DLD1 (cell line): ENCODE measurements at regions not wholly inside any gene's neighbourhood (a gene's known extent, or its start where the extent isn't known, plus 50 kb on each side); places are given as distances from the start of the nearest gene placed in this dataset.
"Not testable (repeated sequence)": the region's sequence is repeated elsewhere in the genome, so short reads cannot be mapped to it uniquely, and the experiment has no call there.

Source experiments
- in situ Hi-C: cut with HindIII; loops from 2 replicates; pipeline ENCODE4 v1.10.0; 2017; ENCODE audit warnings: low sequenced_read_pairs

DNA sequence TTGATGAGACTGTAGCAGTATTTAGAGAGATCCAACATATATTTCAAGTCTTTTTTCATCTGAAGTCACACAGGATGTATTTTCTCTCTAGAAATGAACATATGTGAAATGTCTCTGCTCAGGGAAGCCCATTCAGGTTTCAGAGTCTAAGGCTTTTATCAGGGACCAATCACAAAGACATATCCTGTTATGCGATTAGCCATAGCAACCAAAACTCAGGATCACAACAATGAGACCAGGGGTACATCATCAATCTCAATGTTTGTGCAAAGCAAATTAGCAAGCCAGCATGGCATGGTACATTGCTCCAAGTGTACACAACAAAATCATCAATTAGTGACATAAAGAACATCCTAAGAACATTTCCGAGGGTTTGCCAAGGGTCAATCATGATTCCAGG lies 99.2 kb upstream of the AMN1 start:
- in situ Hi-C loops = no loop called here

DNA sequence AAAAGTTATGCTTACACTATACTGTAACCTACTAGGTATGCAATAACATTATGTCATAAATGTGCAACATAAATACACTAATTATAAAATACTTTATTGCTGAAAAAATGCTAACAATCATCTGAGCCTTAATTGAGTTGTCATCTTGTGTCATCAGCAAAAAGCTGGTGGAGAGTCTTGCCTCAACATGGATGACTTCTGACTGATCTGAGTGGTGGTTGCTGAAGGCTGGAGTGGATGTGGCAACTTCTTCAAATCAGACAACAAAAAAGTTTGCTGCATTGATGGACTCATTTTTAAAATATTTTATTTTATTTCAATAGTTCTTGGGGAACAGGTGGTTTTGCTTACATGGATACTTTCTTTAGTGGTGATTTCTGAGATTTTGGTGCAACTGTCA lies 93.9 kb upstream of the AMN1 start:
- in situ Hi-C loops = no loop called here

DNA sequence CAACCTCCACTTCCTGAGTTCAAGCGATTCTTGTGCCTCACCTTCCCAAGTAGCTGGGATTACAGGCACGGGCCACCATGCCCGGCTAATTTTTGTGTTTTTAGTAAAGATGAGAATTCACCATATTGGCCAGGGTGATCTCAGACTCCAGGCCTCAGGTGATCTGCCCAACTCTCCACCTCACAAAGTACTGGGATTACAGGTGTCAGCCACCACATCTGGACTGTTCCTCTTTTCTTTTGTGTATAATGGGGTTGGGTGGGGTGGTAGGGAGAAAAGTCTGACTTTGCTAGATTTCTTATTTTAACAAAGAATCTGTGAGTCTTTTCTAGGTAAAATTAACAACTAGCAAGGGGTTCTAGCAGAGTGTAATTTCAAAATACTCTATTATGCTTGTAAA lies 92.7 kb upstream of the AMN1 start:
- in situ Hi-C loops = no loop called here

DNA sequence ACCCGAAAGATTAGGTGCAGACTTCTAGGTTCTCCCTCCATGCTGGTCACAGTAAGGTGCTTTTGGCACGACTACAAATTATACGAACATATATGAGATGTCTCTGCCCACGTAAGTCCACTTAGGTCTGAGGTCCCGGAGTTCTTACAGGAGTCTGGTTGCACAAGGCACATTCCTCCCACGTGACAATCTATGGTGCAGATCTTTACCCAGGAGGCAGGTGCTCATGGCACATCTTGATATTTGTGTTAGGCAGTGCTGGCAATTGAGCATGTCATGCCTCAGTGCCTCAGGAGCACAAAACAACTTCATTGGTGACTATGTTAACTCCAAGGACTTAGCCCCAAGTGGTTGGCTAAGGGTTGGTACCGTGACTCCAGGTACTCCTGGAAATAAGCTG lies 92.0 kb upstream of the AMN1 start:
- in situ Hi-C loops = no loop called here

DNA sequence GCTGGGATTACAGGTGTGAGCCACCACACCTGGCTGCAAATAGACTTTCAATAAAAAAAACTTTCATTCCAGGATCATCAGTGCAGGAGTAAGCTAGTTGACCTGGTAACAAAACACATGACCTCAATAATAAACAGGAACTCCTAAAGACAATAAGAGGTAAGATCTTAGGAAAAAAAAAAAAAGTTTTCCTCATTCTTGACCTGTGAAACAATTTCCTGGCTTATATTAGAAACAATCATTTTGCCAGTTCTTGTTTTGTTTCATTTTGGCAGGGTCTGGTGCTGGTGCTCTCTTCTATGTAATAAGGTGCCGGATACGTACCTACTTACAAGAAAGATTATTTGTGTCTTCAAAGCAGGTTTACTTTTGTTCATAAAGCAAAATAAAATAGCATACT lies 90.6 kb upstream of the AMN1 start:
- in situ Hi-C loops = no loop called here

DNA sequence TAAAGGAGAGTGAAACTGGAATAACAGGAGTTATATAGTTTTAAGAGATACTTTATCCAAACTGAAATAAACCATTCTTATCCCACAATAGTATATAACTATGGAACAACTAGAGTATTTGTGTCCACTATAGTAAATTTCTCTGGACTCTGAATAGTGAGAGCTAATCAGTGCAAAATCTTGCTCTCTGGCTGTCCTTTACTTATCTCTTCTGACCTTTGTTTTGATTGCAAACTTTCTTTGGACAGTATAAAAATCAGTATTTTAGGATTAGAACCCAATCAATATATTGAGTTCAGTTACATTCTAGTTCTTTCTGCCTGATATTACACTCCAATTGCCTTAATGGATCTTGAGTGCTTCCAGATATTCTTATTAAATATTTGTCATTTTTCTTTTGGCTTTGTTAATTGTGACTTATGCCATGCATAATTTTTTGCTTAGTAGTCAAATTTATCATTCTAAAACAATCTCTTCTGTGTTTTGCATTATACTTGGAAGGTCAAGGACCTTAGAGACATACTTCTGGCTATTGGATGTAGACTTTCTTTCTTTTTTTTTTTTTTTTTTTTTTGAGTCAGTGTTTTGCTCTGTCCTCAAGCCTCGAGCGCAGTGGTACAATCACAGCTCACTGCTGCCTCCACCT lies 89.9 kb upstream of the AMN1 start:
- in situ Hi-C loops = no loop called here

DNA sequence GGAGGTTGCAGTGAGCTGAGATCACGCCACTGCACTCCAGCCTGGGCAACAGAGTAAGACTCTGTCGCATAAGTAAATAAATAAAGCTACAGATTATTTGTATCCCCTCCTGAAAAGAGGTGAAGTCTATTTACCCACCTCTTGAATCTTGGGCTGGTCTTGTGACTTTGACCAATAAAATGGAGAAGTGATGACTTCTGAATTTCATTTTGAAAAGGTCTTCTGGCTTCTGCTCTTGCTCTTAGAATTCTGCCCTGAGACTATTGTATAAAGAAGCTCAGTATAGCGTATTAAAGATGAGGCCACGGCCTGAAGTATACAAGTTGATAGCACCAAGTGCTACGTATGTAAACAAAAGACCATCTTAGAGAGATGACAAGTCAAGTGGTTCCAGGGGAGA lies 88.3 kb upstream of the AMN1 start:
- in situ Hi-C loops = no loop called here

DNA sequence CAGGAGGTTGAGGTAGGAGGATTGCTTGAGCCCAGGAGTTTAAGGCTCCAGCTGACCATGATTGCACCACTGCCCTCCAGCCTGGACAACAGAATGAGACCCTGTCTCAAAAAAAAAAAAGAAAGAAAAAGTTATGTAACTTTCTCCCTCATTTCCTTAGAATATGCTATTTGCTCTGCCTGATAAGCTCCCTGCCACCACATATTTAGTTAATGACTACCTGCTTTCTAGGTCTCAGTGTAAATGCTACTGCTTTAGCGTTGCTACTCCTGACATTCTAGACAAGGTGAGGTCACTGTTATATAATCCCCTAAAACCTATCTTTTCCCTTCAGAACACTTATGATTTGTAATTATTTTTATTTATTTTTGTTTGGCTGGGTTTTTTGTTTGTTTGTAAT lies 86.3 kb upstream of the AMN1 start:
- in situ Hi-C loops = no loop called here

DNA sequence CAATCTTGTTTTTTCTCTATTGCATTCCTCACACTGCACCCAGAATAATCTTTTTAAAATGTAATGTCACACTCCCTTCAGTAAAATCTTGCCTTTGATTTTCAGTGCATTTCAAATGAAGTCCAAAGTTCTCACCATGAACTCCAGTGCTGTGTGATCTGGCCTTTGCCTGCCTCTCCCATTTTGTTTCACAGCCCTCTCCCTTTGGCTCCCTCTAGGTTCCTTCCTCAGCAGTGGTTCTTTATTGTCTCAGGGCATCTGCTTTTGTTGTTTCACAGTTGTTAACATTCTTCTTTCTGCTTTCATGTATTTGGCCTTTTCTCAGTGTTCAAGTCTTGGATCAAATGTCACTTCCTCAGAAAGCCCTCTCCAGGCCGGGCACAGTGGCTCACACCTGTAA lies 84.5 kb upstream of the AMN1 start:
- in situ Hi-C loops = no loop called here

DNA sequence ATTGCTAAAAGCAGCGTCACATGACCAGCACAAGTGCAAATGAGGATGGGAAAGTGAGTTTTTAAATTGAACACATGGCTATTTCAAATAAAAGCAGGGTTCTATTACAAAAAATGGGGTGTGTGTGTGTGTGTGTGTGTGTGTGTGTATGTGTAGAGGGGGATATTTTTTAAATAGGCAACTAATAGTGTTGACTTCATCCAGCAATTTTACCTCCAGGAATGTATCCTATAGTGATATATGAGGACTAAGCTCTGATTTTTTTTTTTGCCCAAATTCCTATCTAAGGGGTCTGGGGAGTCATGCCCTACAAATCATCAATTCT lies 78.9 kb upstream of the AMN1 start:
- in situ Hi-C loops = no loop called here

DNA sequence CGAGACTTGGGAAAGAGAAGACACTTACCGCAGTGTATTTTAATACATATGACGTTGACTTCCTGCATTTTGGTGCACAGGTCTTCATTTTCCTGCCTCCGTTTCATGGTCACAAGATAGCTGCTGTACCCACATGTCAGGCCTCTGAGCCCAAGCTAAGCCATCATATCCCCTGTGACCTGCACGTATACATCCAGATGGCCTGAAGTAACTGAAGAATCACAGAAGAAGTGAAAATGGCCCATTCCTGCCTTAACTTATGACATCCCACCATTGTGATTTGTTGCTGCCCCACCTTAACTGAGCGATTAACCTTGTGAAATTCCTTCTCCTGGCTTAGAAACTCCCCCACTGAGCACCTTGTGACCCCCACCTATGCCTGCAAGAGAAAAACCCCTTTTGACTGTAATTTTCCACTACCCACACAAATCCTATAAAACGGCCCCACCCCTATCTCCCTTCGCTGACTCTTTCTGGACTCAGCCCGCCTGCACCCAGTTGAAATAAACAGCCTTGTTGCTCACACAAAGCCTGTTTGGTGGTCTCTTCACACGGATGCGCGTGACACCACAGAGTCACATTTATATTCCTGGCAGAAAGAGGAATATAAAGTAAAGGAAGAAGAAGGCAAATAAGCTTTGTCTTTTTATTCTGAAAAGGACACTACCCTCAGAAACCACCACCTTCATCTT lies 78.4 kb upstream of the AMN1 start:
- in situ Hi-C loops = not testable (repeated sequence)

DNA sequence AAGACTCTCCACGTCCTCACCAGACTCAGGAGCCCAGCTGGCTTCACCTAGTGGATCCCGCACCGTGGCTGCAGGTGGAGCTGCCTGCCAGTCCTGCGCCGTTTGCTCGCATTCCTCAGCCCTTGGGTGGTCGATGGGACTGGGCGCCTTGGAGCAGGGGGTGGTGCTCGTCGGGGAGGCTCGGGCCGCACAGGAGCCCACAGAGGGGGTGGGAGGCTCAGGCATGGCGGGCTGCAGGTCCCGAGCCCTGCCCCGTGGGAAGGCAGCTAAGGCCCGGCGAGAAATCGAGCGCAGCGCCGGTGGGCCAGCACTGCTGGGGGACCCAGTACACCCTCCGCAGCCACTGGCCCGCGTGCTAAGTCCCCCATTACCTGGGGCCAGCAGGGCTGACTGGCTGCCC lies 76.9 kb upstream of the AMN1 start:
- in situ Hi-C loops = not testable (repeated sequence)

DNA sequence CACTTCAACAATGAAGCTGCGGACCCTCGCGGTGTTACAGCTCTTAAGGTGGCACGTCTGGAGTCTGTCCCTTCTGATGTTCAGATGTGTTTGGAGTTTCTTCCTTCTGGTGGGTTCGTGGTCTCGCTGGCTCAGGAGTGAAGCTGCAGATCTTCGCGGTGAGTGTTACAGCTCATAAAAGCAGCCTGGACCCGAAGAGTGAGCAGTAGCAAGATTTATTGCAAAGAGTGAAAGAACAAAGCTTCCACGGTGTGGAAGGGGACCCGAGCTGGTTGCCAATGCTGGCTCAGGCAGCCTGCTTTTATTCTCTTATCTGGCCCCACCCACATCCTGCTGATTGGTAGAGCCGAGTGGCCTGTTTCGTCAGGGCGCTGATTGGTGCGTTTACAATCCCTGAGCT lies 75.9 kb upstream of the AMN1 start:
- in situ Hi-C loops = not testable (repeated sequence)

DNA sequence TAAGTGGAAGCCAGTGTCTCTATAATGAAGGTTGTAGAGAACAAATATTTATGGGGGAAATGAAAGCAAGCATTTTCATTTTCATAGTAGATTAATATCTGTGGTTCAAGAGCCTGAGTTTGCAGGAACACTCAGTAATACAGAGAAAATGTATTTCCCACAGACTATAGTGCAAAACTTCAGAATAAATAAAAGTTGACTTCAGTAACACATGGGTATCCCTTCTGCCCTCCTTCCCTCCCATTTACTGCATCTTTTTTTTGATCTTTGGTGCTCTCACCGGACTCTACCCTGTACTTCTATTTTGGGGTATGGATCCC lies 75.3 kb upstream of the AMN1 start:
- in situ Hi-C loops = no loop called here

DNA sequence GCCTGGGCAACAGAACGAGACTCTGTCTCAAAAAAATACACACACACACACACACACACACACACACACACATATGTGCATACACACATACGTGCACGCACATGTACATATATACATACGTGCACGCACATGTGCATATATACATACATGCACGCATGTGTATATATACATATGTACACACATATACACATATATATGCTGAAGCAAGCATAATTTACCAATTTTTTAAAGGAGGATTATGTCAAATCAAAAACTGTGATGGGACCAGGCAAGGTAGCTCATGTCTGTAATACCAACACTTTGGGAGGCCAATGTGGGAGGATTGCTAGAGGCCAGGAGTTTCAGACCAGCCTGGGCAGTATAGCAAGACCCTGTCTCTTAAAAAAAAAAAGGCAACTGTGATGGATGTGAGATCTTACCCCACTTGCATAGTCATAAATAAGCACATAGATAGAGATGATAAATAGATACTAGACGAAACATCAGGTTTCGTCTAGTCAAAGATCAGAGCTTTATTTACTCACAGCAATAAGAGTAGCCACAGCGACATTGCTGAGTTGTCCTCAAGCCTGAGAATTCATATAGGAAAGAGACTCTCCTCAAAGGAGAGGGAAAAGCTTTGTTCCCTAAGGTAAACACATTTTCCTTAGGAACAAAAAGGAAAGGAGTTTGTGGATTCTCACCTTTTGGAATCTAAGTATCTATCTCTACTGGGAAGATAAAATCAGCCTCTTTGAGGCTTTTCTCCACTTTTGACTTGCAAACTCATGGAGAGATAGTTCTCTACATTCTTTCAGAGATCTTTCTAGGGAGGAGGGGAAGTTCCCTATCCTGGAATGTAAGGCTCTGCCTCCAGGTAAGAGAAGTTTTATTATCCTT lies 74.7 kb upstream of the AMN1 start:
- in situ Hi-C loops = no loop called here

DNA sequence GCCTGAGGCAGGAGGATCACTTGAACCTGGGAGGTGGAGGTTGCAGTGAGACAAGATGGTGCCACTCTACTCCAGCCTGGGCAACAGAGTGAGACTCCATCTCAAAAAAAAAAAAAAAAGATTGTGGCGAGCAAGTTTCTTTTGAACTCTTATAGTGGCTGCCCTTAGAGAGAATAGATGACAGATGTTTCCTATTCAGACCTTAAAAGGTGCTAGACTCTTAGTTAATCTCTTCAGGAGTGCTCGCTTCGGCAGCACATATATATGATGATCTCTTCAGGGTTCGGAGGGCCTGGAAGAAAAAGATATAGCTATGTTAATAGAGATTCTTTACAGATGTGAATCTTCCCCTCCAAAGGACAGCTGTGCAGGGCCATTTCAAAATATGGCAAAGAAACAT lies 73.1 kb upstream of the AMN1 start:
- in situ Hi-C loops = no loop called here

DNA sequence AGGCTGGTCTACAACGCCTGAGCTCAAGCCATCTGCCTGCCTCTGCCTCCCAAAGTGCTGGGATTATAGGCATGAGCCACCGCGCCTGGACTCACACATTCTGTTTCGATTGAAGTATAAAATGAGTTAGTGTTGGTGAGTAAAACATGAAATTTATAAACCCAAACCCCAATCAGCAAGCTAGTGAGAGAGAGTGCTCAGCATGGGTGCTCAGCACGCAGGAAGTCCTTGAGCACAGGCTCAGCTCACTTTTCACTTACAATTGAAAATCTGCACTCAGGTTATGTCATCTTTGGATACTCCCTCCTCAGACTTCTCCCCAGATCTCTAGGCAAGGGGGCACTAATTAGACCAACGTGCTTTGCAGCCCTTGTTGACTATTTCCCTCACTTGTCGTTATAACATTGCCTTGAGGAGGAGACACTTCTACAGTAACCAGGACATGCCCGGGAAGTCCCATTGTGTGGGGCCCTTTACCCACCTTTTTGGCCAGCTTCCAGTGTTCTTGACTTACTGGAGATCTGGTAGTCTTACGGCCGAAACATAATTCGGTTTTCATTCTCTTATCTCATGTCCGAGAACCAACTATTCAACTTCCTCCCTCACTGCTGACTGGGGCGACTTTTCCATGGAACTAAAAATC lies 68.5 kb upstream of the AMN1 start:
- in situ Hi-C loops = no loop called here

DNA sequence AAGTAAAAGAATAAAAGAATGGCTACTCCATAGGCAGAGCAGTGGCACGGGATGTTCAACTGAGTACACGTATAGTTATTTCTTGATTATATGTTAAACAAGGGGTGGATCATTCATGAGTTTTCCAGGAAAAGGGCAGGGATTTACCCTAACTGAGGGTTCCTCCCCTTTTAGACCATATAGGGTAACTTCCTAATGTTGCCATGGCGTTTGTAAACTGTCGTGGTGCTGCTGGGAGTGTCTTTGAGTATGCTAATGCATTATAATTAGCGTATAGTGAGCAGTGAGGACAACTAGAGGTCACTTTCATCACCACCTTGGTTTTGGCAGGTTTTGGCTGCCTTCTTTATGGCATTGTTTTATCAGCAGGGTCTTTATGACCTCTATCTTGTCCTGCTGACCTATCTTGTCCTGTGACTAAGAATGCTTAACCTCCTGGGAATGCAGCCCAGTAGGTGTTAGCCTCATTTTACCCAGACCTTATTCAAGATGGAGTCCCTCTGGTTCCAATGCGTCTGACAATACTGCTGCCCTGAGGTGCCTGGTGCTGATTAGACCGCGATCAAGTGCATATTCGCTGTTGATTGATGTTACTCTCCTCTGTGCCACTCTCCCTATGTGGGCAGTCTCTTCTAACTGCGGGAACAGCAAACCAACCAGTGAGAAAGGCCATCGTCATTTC lies 67.6 kb upstream of the AMN1 start:
- in situ Hi-C loops = no loop called here

DNA sequence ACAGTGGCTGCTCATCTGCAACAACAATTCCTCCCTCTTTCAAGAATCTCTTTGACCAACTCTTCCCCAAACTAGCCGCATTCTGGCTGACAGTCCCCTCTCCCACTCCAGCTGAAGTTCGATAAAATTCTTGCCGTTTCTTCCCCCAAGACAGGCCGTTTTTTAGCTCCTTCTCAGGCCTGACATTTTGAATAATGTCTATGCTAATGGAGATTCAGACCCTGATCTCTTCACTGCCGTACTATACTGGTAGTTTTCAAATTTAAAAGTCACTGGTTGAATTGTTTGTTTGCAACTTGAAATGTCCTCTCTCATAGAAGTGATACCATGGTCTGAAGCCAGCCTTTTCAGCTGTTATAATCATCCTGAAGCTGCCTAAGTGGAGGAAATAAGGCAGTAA lies 65.9 kb upstream of the AMN1 start:
- in situ Hi-C loops = no loop called here

DNA sequence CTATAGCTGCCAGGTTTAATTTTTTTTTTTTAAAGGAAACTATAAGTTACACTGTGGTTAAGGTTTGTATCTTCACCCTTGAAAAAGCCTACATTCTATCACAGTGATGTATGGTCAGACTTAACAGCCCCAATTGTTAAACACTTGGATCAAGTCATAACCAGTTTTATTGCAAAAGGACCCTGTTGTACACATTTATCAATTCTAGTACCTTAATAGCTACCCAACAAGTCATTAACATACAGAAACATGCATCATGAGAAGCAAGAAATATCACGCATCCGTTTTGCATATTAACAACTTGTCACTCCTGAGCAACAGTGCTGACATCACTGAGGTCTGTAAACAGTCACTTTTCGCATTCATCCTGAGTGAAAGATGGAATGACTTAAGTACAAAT lies 62.4 kb upstream of the AMN1 start:
- in situ Hi-C loops = not testable (repeated sequence)

DNA sequence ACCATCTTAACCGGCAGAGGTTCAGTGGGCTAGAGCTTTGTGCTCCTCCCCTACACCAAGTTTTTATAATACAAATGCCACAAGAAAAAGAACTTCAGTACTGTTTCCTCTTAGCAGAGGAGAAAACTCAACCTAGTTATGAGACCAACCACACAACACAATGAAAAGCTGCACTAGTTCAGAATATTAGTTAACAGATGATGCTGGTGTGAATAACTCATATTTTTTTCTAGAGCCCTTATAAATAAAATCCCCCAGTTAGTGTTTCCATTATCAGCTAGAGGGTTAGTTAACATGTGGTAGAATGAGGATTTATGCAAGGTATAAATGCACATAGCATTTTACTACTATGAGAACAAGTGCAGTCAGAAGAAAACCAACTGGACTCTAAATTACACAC lies 61.9 kb upstream of the AMN1 start:
- in situ Hi-C loops = no loop called here
